ENCODE measurements at regions not wholly inside any gene's neighbourhood (a gene's known extent, or its start where the extent isn't known, plus 50 kb on each side); places are given as distances from the start of the nearest gene placed in this dataset.

DNA sequence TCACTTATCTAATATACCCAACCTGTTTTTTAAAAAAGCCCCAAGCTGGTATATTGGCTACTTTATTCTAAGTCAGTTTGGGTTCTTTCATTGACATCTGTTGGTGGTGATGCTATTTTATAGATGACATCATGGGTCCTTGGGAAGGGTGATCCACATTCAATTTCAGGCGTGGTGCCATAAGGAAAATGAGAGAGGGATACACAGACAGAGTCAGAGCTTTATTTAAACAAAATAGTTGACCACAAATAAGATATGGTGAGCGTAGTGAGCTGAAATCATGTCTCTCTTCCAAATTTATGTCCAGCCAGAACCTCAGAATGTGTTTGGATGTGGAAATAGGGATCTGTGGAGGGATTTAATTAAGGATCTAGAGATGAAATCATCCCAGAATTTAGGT lies 302.4 kb downstream of the MAT2B start:
- TF ChIP-seq, protein P1, sequence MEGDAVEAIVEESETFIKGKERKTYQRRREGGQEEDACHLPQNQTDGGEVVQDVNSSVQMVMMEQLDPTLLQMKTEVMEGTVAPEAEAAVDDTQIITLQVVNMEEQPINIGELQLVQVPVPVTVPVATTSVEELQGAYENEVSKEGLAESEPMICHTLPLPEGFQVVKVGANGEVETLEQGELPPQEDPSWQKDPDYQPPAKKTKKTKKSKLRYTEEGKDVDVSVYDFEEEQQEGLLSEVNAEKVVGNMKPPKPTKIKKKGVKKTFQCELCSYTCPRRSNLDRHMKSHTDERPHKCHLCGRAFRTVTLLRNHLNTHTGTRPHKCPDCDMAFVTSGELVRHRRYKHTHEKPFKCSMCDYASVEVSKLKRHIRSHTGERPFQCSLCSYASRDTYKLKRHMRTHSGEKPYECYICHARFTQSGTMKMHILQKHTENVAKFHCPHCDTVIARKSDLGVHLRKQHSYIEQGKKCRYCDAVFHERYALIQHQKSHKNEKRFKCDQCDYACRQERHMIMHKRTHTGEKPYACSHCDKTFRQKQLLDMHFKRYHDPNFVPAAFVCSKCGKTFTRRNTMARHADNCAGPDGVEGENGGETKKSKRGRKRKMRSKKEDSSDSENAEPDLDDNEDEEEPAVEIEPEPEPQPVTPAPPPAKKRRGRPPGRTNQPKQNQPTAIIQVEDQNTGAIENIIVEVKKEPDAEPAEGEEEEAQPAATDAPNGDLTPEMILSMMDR (IDR thresholded peaks at IDR 0.05) = no peak
- TF ChIP-seq POLR2A (IDR thresholded peaks at IDR 0.05) = no peak
